Gastrocnemius medialis (tissue), 4 donors: ENCODE measurements at regions not wholly inside any gene's neighbourhood (a gene's known extent, or its start where the extent isn't known, plus 50 kb on each side); places are given as distances from the start of the nearest gene placed in this dataset.

ENCODE experiments used
- POLR2A ChIP-seq, 2 donors: fragments of 450-650 bp; IDR thresholded peaks; one replicate each; pipeline ENCODE4 v1.6.1; 2017; ENCODE audit warnings: antibody characterized with exemption in 2 of 2, mild to moderate bottlenecking in 2 of 2, moderate library complexity in 2 of 2
- TF ChIP-seq, protein P1 (sequence below), 5 experiments: fragments of 450-650 bp in 3 of 5; fragments of 200-600 bp in 2 of 5; sonication (generic) in 2 of 5; IDR thresholded peaks in 4 of 5; conservative IDR thresholded peaks in 1 of 5; 1 replicate in 4 of 5; 2 replicates in 1 of 5; pipeline ENCODE4 v1.5.1; 2016 to 2019; ENCODE audit warnings: antibody characterized with exemption in 5 of 5, mild to moderate bottlenecking in 3 of 5, moderate library complexity in 3 of 5

GRCh38 chr3:145628211-145628610 is 532.8 kb downstream of the PLOD2 start:
- TF ChIP-seq, protein P1, sequence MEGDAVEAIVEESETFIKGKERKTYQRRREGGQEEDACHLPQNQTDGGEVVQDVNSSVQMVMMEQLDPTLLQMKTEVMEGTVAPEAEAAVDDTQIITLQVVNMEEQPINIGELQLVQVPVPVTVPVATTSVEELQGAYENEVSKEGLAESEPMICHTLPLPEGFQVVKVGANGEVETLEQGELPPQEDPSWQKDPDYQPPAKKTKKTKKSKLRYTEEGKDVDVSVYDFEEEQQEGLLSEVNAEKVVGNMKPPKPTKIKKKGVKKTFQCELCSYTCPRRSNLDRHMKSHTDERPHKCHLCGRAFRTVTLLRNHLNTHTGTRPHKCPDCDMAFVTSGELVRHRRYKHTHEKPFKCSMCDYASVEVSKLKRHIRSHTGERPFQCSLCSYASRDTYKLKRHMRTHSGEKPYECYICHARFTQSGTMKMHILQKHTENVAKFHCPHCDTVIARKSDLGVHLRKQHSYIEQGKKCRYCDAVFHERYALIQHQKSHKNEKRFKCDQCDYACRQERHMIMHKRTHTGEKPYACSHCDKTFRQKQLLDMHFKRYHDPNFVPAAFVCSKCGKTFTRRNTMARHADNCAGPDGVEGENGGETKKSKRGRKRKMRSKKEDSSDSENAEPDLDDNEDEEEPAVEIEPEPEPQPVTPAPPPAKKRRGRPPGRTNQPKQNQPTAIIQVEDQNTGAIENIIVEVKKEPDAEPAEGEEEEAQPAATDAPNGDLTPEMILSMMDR (IDR thresholded peaks at IDR 0.05 in 4 of 5, conservative IDR thresholded peaks at IDR 0.05 in 1 of 5): no peak
- no peak for TF ChIP-seq POLR2A (IDR thresholded peaks at IDR 0.05)
